ENCODE measurements at regions not wholly inside any gene's neighbourhood (a gene's known extent, or its start where the extent isn't known, plus 50 kb on each side); places are given as distances from the start of the nearest gene placed in this dataset.

GRCh38 chr2:151087377-151087776, 174.3 kb downstream of the RBM43 start:
- Histone ChIP-seq H3K27me3 (ENCODE audit: low read length) (no peaks in the 10 kb centered on the region), H3K9me2 (replicated peaks; ENCODE audit: insufficient read depth, low read length) (no peaks in the 10 kb centered on the region), H4K20me1 (ENCODE audit: insufficient read depth, low read depth, low read length) (no peaks in the 10 kb centered on the region), H3K4me2 (ENCODE audit: low read depth, low read length, poor library complexity, severe bottlenecking) (no peak overlapping the region), H3K79me2 (ENCODE audit: low read length) (no peaks in the 10 kb centered on the region), H3K4me1 (ENCODE audit: low read length) (no peaks in the 10 kb centered on the region), H2AFZ (ENCODE audit: low read length) (no peak overlapping the region), H3K9me3 (ENCODE audit: low read length) (no peaks in the 10 kb centered on the region), H3K27ac (ENCODE audit: low read length) (no peak overlapping the region), H3K9ac (ENCODE audit: low read length) (no peak overlapping the region), H3K36me3 (ENCODE audit: insufficient read depth, low read length) (no peaks in the 10 kb centered on the region), H3K4me3 (ENCODE audit: low read length) (no peak overlapping the region)
- DNase-seq, result no peak

- Histone ChIP-seq H3K27me3 (ENCODE audit: low read length) (no peaks in the 10 kb centered on the region), H2AFZ (ENCODE audit: low read length) (no peak overlapping the region), H3K27ac (ENCODE audit: low read length) (no peak overlapping the region), H3K36me3 (ENCODE audit: insufficient read depth, low read length) (no peaks in the 10 kb centered on the region), H4K20me1 (ENCODE audit: insufficient read depth, low read depth, low read length) (no peaks in the 10 kb centered on the region), H3K79me2 (ENCODE audit: low read length) (no peaks in the 10 kb centered on the region), H3K4me1 (ENCODE audit: low read length) (no peaks in the 10 kb centered on the region), H3K4me3 (ENCODE audit: low read length) (no peak overlapping the region), H3K9me2 (replicated peaks; ENCODE audit: insufficient read depth, low read length) (no peaks in the 10 kb centered on the region), H3K9ac (ENCODE audit: low read length) (no peak overlapping the region), H3K4me2 (ENCODE audit: low read depth, low read length, poor library complexity, severe bottlenecking) (no peak overlapping the region), H3K9me3 (ENCODE audit: low read length) (no peaks in the 10 kb centered on the region)
- no peak for DNase-seq
Observed at GRCh38 chr2:151085181-151085611, 176.5 kb downstream of the RBM43 start.

- H3K4me3 ChIP-seq (ENCODE audit: low read length), result no peak overlapping the region
- no peak overlapping the region for H3K27ac ChIP-seq (ENCODE audit: low read length)
- H3K79me2 ChIP-seq (ENCODE audit: low read length), result no peaks in the 10 kb centered on the region
- no peak for DNase-seq
- H3K9ac ChIP-seq (ENCODE audit: low read length), result no peak overlapping the region
- H3K36me3 ChIP-seq (ENCODE audit: insufficient read depth, low read length), result no peaks in the 10 kb centered on the region
- H4K20me1 ChIP-seq (ENCODE audit: insufficient read depth, low read depth, low read length), result no peaks in the 10 kb centered on the region
- no peak overlapping the region for H2AFZ ChIP-seq (ENCODE audit: low read length)
- H3K27me3 ChIP-seq (ENCODE audit: low read length), result no peaks in the 10 kb centered on the region
- no peak overlapping the region for H3K4me2 ChIP-seq (ENCODE audit: low read depth, low read length, poor library complexity, severe bottlenecking)
- no peaks in the 10 kb centered on the region for H3K9me2 ChIP-seq (replicated peaks; ENCODE audit: insufficient read depth, low read length)
- no peaks in the 10 kb centered on the region for H3K9me3 ChIP-seq (ENCODE audit: low read length)
- H3K4me1 ChIP-seq (ENCODE audit: low read length), result no peaks in the 10 kb centered on the region
Observed at GRCh38 chr2:151083856-151084795, 177.5 kb downstream of the RBM43 start.

- no peak for DNase-seq
- no peaks in the 10 kb centered on the region for H3K9me2 ChIP-seq (replicated peaks; ENCODE audit: insufficient read depth, low read length)
- no peak overlapping the region for H3K9ac ChIP-seq (ENCODE audit: low read length)
- H3K27me3 ChIP-seq (ENCODE audit: low read length), result no peaks in the 10 kb centered on the region
- H3K4me1 ChIP-seq (ENCODE audit: low read length), result no peaks in the 10 kb centered on the region
- H3K36me3 ChIP-seq (ENCODE audit: insufficient read depth, low read length), result no peaks in the 10 kb centered on the region
- no peak overlapping the region for H3K27ac ChIP-seq (ENCODE audit: low read length)
- no peaks in the 10 kb centered on the region for H3K9me3 ChIP-seq (ENCODE audit: low read length)
- H4K20me1 ChIP-seq (ENCODE audit: insufficient read depth, low read depth, low read length), result no peaks in the 10 kb centered on the region
- no peaks in the 10 kb centered on the region for H3K79me2 ChIP-seq (ENCODE audit: low read length)
- no peak overlapping the region for H3K4me3 ChIP-seq (ENCODE audit: low read length)
- H2AFZ ChIP-seq (ENCODE audit: low read length), result no peak overlapping the region
- H3K4me2 ChIP-seq (ENCODE audit: low read depth, low read length, poor library complexity, severe bottlenecking), result no peak overlapping the region
Observed at GRCh38 chr2:151078889-151079288, 182.8 kb downstream of the RBM43 start.

GRCh38 chr2:151071906-151072305, 189.8 kb downstream of the RBM43 start:
- H3K27ac ChIP-seq (ENCODE audit: low read length), result no peak overlapping the region
- H3K9me3 ChIP-seq (ENCODE audit: low read length), result no peaks in the 10 kb centered on the region
- no peak for DNase-seq
- no peaks in the 10 kb centered on the region for H3K27me3 ChIP-seq (ENCODE audit: low read length)
- H4K20me1 ChIP-seq (ENCODE audit: insufficient read depth, low read depth, low read length), result no peaks in the 10 kb centered on the region
- no peak overlapping the region for H3K9ac ChIP-seq (ENCODE audit: low read length)
- no peaks in the 10 kb centered on the region for H3K36me3 ChIP-seq (ENCODE audit: insufficient read depth, low read length)
- H2AFZ ChIP-seq (ENCODE audit: low read length), result no peak overlapping the region
- H3K4me1 ChIP-seq (ENCODE audit: low read length), result no peaks in the 10 kb centered on the region
- no peaks in the 10 kb centered on the region for H3K9me2 ChIP-seq (replicated peaks; ENCODE audit: insufficient read depth, low read length)
- no peak overlapping the region for H3K4me2 ChIP-seq (ENCODE audit: low read depth, low read length, poor library complexity, severe bottlenecking)
- H3K4me3 ChIP-seq (ENCODE audit: low read length), result no peak overlapping the region
- H3K79me2 ChIP-seq (ENCODE audit: low read length), result no peaks in the 10 kb centered on the region

GRCh38 chr2:151071382-151071781, 190.3 kb downstream of the RBM43 start:
- Histone ChIP-seq H3K9me3 (ENCODE audit: low read length) (no peaks in the 10 kb centered on the region), H3K27me3 (ENCODE audit: low read length) (no peaks in the 10 kb centered on the region), H3K27ac (ENCODE audit: low read length) (no peak overlapping the region), H3K4me3 (ENCODE audit: low read length) (no peak overlapping the region), H3K36me3 (ENCODE audit: insufficient read depth, low read length) (no peaks in the 10 kb centered on the region), H2AFZ (ENCODE audit: low read length) (no peak overlapping the region), H3K9me2 (replicated peaks; ENCODE audit: insufficient read depth, low read length) (no peaks in the 10 kb centered on the region), H3K4me1 (ENCODE audit: low read length) (no peaks in the 10 kb centered on the region), H4K20me1 (ENCODE audit: insufficient read depth, low read depth, low read length) (no peaks in the 10 kb centered on the region), H3K9ac (ENCODE audit: low read length) (no peak overlapping the region), H3K79me2 (ENCODE audit: low read length) (no peaks in the 10 kb centered on the region), H3K4me2 (ENCODE audit: low read depth, low read length, poor library complexity, severe bottlenecking) (no peak overlapping the region)
- DNase-seq, result peak; percentile 44

- Histone ChIP-seq H3K4me2 (ENCODE audit: low read depth, low read length, poor library complexity, severe bottlenecking) (no peak overlapping the region), H3K27ac (ENCODE audit: low read length) (no peak overlapping the region), H3K79me2 (ENCODE audit: low read length) (no peaks in the 10 kb centered on the region), H2AFZ (ENCODE audit: low read length) (no peak overlapping the region), H3K4me3 (ENCODE audit: low read length) (no peak overlapping the region), H4K20me1 (ENCODE audit: insufficient read depth, low read depth, low read length) (no peaks in the 10 kb centered on the region), H3K4me1 (ENCODE audit: low read length) (no peaks in the 10 kb centered on the region), H3K9me2 (replicated peaks; ENCODE audit: insufficient read depth, low read length) (no peaks in the 10 kb centered on the region), H3K9ac (ENCODE audit: low read length) (no peak overlapping the region), H3K36me3 (ENCODE audit: insufficient read depth, low read length) (no peaks in the 10 kb centered on the region), H3K27me3 (ENCODE audit: low read length) (no peaks in the 10 kb centered on the region), H3K9me3 (ENCODE audit: low read length) (no peaks in the 10 kb centered on the region)
- no peak for DNase-seq
Observed at GRCh38 chr2:151070253-151070652, 191.4 kb downstream of the RBM43 start.

- H3K4me1 ChIP-seq (ENCODE audit: low read length), result no peaks in the 10 kb centered on the region
Observed at GRCh38 chr2:151067658-151068369, 193.8 kb downstream of the RBM43 start.

More at GRCh38 chr2:151067658-151068369, 193.8 kb downstream of the RBM43 start:
- Histone ChIP-seq H3K9me2 (replicated peaks; ENCODE audit: insufficient read depth, low read length) (no peaks in the 10 kb centered on the region), H4K20me1 (ENCODE audit: insufficient read depth, low read depth, low read length) (no peaks in the 10 kb centered on the region), H3K9me3 (ENCODE audit: low read length) (no peaks in the 10 kb centered on the region), H3K4me2 (ENCODE audit: low read depth, low read length, poor library complexity, severe bottlenecking) (no peak overlapping the region), H3K4me3 (ENCODE audit: low read length) (no peak overlapping the region), H3K36me3 (ENCODE audit: insufficient read depth, low read length) (no peaks in the 10 kb centered on the region), H3K27me3 (ENCODE audit: low read length) (no peaks in the 10 kb centered on the region), H3K79me2 (ENCODE audit: low read length) (no peaks in the 10 kb centered on the region), H3K27ac (ENCODE audit: low read length) (no peak overlapping the region), H2AFZ (ENCODE audit: low read length) (no peak overlapping the region), H3K9ac (ENCODE audit: low read length) (no peak overlapping the region)
- DNase-seq, result no peak
